Lower lobe of right lung (tissue), 2 donors: ENCODE measurements at regions not wholly inside any gene's neighbourhood (a gene's known extent, or its start where the extent isn't known, plus 50 kb on each side); places are given as distances from the start of the nearest gene placed in this dataset.

ENCODE experiments used
- ATAC-seq, 2 donors: fragments of 200-7000 bp; cut with Tn5 transposase; one replicate each; pipeline ENCODE4 v1.9.1; 2020 to 2022; ENCODE audit warnings: mild to moderate bottlenecking in 2 of 2, moderate library complexity in 2 of 2
- DNase-seq: peaks from one replicate; pipeline ENCODE4 v3.0.0-alpha.2; 2020
- H3K27ac ChIP-seq: fragments of 200-600 bp; one replicate; pipeline ENCODE4 v1.8.0; 2022
- H3K27me3 ChIP-seq: fragments of 200-600 bp; one replicate; pipeline ENCODE4 v1.8.0; 2022; ENCODE audit warnings: low read depth
- H3K36me3 ChIP-seq: fragments of 200-600 bp; one replicate; pipeline ENCODE4 v1.8.0; 2022; ENCODE audit warnings: mild to moderate bottlenecking
- H3K4me1 ChIP-seq: fragments of 200-600 bp; one replicate; pipeline ENCODE4 v1.8.0; 2022
- H3K4me3 ChIP-seq: fragments of 200-600 bp; one replicate; pipeline ENCODE4 v1.8.0; 2022; ENCODE audit warnings: mild to moderate bottlenecking
- H3K9me3 ChIP-seq: fragments of 200-600 bp; one replicate; pipeline ENCODE4 v1.8.0; 2022
- CTCF ChIP-seq: fragments of 200-600 bp; IDR thresholded peaks from one replicate; pipeline ENCODE4 v1.8.0; 2022; ENCODE audit warnings: antibody characterized with exemption, mild to moderate bottlenecking
- intact Hi-C: fragments of 100-400 bp; cut with DNase I; formaldehyde crosslinking; loops from one replicate; pipeline ENCODE4 v1.11.0; 2022
- donor health status: DM: no; HTN: yes; CAD: no; lungs with severe emphysema.

GRCh38 chr4:147345662-147346061, 135.2 kb upstream of the EDNRA start:
- no peaks in the 10 kb centered on the region for H3K4me1 ChIP-seq
- intact Hi-C loops = no loop called here
- no peaks in the 10 kb centered on the region for H3K36me3 ChIP-seq
- ATAC-seq (no peak), DNase-seq (no peak)
- no peak overlapping the region for H3K27ac ChIP-seq
- no peaks in the 10 kb centered on the region for H3K9me3 ChIP-seq
- H3K4me3 ChIP-seq = no peak overlapping the region
- no peaks in the 10 kb centered on the region for H3K27me3 ChIP-seq
- no peak for TF ChIP-seq CTCF

GRCh38 chr4:147347217-147347616, 133.7 kb upstream of the EDNRA start:
- TF ChIP-seq CTCF = no peak
- H3K9me3 ChIP-seq = no peaks in the 10 kb centered on the region
- no peak overlapping the region for H3K4me3 ChIP-seq
- no peaks in the 10 kb centered on the region for H3K4me1 ChIP-seq
- no peaks in the 10 kb centered on the region for H3K27me3 ChIP-seq
- H3K36me3 ChIP-seq = no peaks in the 10 kb centered on the region
- intact Hi-C loops = no loop called here
- no peak for DNase-seq
- ATAC-seq = no peak
- H3K27ac ChIP-seq = no peak overlapping the region

DNA sequence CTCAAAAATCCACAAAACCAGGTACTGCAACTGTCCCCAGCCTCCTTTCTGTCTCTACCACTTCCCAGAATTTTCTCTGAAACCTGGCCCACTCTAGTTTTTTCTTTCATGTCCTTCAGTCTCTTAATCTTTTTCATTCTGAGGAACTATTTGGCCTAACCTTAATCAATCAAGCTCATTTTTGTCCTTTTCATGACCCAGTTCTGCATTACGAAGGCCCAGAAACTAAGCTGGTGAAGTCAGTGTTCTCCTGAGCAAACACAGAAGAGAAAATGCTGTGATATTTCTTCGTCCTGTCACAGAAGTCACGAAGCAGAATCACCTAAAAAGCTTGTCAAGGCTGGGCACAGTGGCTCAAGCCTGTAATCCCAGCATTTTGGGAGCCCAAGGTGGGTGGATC, 131.7 kb upstream of the EDNRA start:
- H3K27ac ChIP-seq = no peak overlapping the region
- H3K4me3 ChIP-seq = no peak overlapping the region
- H3K27me3 ChIP-seq = no peaks in the 10 kb centered on the region
- no peaks in the 10 kb centered on the region for H3K36me3 ChIP-seq
- ATAC-seq (no peak), DNase-seq (no peak)
- H3K4me1 ChIP-seq = no peaks in the 10 kb centered on the region
- no peaks in the 10 kb centered on the region for H3K9me3 ChIP-seq
- TF ChIP-seq CTCF = no peak
- intact Hi-C loops = no loop called here

- ATAC-seq (no peak), DNase-seq (no peak)
- Histone ChIP-seq H3K27ac (no peak overlapping the region), H3K4me3 (no peak overlapping the region), H3K4me1 (no peaks in the 10 kb centered on the region), H3K9me3 (no peaks in the 10 kb centered on the region), H3K27me3 (no peaks in the 10 kb centered on the region), H3K36me3 (no peaks in the 10 kb centered on the region)
- no peak for TF ChIP-seq CTCF
- intact Hi-C loops = no loop called here
These were observed 129.7 kb upstream of the EDNRA start for GRCh38 chr4:147351083-147351787.

DNA sequence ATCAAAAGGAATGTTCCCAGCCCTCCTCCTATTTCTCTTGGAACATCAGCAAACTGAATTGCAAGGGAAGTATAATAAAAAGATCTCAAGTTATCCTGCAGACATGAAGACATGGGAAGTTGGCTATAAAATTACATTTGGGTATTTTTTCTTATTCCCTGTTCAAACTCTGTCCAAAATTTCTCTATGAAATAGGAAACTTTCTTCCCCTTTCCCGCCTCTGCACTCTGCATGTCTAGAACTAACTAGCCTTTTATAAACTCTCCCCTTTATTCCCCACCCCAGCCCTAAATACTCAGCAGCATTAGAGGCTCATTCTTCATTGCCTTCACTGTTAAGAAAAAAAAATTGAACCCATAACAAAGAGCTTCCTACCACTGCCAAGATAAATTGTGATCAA, 126.7 kb upstream of the EDNRA start:
- TF ChIP-seq CTCF = no peak
- Histone ChIP-seq H3K4me3 (no peak overlapping the region), H3K4me1 (no peaks in the 10 kb centered on the region), H3K27ac (no peak overlapping the region), H3K27me3 (no peaks in the 10 kb centered on the region), H3K36me3 (no peaks in the 10 kb centered on the region), H3K9me3 (no peaks in the 10 kb centered on the region)
- DNase-seq = no peak
- intact Hi-C loops = no loop called here
- no peak for ATAC-seq
